ENCODE measurements at regions not wholly inside any gene's neighbourhood (a gene's known extent, or its start where the extent isn't known, plus 50 kb on each side); places are given as distances from the start of the nearest gene placed in this dataset.

DNA sequence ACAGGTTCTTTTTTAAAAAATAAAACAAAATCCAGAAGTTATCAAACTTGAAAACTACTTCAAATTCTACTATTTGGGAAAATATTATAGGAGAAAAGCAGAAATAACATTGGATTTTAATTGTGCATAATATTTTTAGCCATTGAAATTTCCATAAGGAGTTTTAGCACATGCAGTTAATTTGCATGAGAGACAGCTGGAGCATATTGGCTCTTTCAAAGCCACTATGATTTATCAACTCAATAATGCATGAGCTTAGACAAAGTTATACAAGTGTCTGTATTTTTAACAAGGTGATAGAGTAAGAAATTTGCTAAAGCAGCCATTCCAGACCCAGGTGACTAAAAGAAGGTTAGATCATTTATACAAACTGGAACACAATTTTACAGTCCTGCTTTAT lies 189.0 kb upstream of the TFAP2D start:
- no peak overlapping the region for H3K4me3 ChIP-seq (ENCODE audit: low read depth, low read length)
- CTCF ChIA-PET = no interaction called here
- POLR2A ChIA-PET = no interaction called here
- TF ChIP-seq, protein P1, sequence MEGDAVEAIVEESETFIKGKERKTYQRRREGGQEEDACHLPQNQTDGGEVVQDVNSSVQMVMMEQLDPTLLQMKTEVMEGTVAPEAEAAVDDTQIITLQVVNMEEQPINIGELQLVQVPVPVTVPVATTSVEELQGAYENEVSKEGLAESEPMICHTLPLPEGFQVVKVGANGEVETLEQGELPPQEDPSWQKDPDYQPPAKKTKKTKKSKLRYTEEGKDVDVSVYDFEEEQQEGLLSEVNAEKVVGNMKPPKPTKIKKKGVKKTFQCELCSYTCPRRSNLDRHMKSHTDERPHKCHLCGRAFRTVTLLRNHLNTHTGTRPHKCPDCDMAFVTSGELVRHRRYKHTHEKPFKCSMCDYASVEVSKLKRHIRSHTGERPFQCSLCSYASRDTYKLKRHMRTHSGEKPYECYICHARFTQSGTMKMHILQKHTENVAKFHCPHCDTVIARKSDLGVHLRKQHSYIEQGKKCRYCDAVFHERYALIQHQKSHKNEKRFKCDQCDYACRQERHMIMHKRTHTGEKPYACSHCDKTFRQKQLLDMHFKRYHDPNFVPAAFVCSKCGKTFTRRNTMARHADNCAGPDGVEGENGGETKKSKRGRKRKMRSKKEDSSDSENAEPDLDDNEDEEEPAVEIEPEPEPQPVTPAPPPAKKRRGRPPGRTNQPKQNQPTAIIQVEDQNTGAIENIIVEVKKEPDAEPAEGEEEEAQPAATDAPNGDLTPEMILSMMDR (IDR thresholded peaks at IDR 0.05; ENCODE audit: insufficient read depth, low read length, missing control alignments) = no peak
- DNase-seq (ENCODE audit: low read depth, low spot score) = no peak

DNA sequence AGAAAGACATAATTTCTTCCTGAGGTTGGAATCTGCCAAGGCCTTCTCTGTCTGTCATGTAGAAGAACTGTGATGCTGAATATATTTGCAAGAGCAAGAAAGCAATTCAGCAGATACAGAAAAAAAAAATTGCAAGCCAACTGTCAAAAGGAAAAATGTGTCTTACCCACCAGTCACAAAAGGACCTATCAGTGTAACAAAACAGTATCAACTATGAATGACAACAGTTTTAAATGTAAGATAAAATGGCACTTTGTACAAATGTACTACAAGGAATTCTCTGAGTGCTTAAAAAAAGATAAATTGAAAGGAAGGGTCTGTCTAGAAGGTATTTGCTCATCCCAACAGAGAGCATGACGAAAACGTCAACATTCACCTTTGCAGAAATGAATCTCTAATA lies 185.3 kb upstream of the TFAP2D start:
- TF ChIP-seq, protein P1 (IDR thresholded peaks at IDR 0.05; ENCODE audit: insufficient read depth, low read length, missing control alignments) = no peak
- H3K4me3 ChIP-seq (ENCODE audit: low read depth, low read length) = no peak overlapping the region
- ChIA-PET CTCF (no interaction called here), POLR2A (no interaction called here)
- no peak for DNase-seq (ENCODE audit: low read depth, low spot score)

DNA sequence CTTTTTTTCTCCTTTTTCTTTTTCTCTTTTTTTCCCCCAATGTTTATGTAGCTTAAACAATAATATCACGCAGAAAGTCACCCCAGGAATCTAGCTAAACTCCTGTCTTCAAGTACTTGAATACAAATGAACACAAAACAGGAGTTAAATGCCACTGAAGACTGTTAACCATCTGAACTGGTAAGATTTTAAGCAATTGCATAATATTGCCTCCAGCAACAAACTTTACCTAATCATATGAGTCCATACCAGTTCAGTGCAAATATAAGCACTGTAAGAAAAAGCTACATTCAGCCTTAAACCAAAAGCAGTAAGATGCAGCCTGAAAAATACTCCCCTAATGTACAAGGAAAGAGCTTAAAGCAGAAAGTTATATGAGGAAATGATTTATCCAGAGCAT lies 173.9 kb upstream of the TFAP2D start:
- no peak for DNase-seq (ENCODE audit: low read depth, low spot score)
- ChIA-PET POLR2A (no interaction called here), CTCF (no interaction called here)
- H3K4me3 ChIP-seq (ENCODE audit: low read depth, low read length) = no peak overlapping the region
- TF ChIP-seq, protein P1 (IDR thresholded peaks at IDR 0.05; ENCODE audit: insufficient read depth, low read length, missing control alignments) = no peak

DNA sequence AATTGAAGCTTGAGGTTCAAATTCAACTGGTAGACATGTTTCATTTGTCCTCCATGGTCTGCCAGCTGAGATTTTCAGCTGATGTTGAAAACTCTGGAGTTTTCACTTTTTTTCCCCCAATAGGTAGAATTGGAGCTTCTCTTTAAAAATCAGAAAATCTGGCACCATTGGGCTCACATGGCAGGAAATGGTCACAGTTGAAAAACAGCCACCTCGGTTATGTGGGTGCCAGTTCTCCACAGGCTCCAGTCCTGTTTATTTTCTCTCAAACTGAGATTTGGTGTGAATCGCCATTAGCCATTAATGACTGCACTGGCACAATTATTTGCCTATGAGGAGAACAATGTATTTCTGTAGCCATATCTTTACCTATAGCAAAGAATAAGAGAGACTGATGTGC lies 171.4 kb upstream of the TFAP2D start:
- H3K4me3 ChIP-seq (ENCODE audit: low read depth, low read length) = no peak overlapping the region
- CTCF ChIA-PET = no interaction called here
- no peak for DNase-seq (ENCODE audit: low read depth, low spot score)
- POLR2A ChIA-PET = no interaction called here
- TF ChIP-seq, protein P1 (IDR thresholded peaks at IDR 0.05; ENCODE audit: insufficient read depth, low read length, missing control alignments) = no peak

DNA sequence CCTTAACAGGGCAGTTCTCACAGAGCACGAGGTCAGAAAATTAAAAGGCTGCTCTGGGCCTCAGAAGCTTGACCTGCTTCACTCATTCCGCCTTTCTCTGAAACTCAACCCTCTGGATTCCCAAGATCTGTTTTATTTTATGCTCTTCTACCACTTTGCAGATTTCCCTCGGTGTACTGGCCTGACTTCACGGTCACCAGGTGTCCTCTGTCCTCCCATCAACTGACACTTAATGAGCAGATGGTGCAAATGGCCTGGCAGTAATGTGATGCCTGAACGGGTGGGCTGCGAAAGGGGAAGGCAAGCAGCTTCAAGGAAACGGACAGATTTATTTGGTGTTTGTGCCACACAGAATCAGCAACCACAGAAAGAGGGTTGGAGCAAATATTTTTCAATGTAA lies 169.7 kb upstream of the TFAP2D start:
- no peak overlapping the region for H3K4me3 ChIP-seq (ENCODE audit: low read depth, low read length)
- ChIA-PET POLR2A (no interaction called here), CTCF (no interaction called here)
- TF ChIP-seq, protein P1 (IDR thresholded peaks at IDR 0.05; ENCODE audit: insufficient read depth, low read length, missing control alignments) = no peak
- no peak for DNase-seq (ENCODE audit: low read depth, low spot score)

DNA sequence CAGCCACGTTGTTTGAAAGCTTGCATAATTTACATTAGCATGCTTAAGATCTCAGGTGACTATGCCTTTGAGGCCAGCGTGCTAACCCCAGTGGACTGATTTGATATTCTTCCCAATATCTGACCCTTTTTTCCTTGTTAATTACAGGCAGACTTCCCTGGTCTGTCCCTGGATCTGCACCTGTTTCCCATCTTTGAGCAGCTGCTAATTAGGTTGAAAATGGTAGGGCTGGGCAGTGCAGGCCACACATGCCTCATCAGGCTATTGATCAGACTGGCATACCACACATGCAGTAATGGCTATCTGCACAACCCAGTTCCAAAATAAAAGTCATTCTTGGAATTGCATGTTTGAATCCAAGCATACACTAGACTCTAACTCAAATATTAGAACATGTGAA lies 164.3 kb upstream of the TFAP2D start:
- POLR2A ChIA-PET = no interaction called here
- no peak overlapping the region for H3K4me3 ChIP-seq (ENCODE audit: low read depth, low read length)
- TF ChIP-seq, protein P1 (IDR thresholded peaks at IDR 0.05; ENCODE audit: insufficient read depth, low read length, missing control alignments) = no peak
- no peak for DNase-seq (ENCODE audit: low read depth, low spot score)
- CTCF ChIA-PET = no interaction called here
